SK-N-SH (cell line): ENCODE measurements at regions not wholly inside any gene's neighbourhood (a gene's known extent, or its start where the extent isn't known, plus 50 kb on each side); places are given as distances from the start of the nearest gene placed in this dataset.

ENCODE experiments used
- CTCF ChIA-PET: fragments of 300-600, 350-600 bp; formaldehyde crosslinking; extraction: SDS; loops from one replicate; lab custom pipeline; 2021; lab: Yijun Ruan, JAX
- POLR2A ChIA-PET: fragments of 350-600 bp; sonication (Branson Sonifier 250); formaldehyde crosslinking; extraction: SDS; loops from one replicate; lab custom pipeline; 2020; ENCODE audit warnings: antibody characterized with exemption, inconsistent platforms; lab: Yijun Ruan, JAX
- DNase-seq: peaks from one replicate; pipeline ENCODE4 v3.0.0; 2012
- H2AFZ ChIP-seq: fragments of 200-600 bp; sonication (generic); 2 replicates; pipeline ENCODE4 v1.8.1; 2016; ENCODE audit warnings: antibody characterized with exemption, mild to moderate bottlenecking, low read depth
- H3F3A ChIP-seq: fragments of 200-600 bp; sonication (generic); replicated peaks from 2 replicates; pipeline ENCODE3; 2016; ENCODE audit warnings: antibody characterized with exemption, mild to moderate bottlenecking; ENCODE audit not compliant: insufficient read depth
- H3K27ac ChIP-seq, 2 experiments: fragments of 200-500 bp in 1 of 2; fragments of 200-600 bp in 1 of 2; sonication (Bioruptor generic) in 1 of 2; sonication (generic), shearing (Covaris generic) in 1 of 2; 2 replicates each; pipeline versions ENCODE4 v1.5.1 to v1.6.1; 2014 to 2016; ENCODE audit warnings: low read depth in 2 of 2, inconsistent platforms in 1 of 2, low read length in 1 of 2, mild to moderate bottlenecking in 1 of 2, mixed read lengths in 1 of 2
- H3K27me3 ChIP-seq: fragments of 200-600 bp; sonication (generic), shearing (Covaris generic); 2 replicates; pipeline ENCODE4 v1.6.1; 2016; ENCODE audit warnings: mixed run types; ENCODE audit not compliant: insufficient read depth
- H3K36me3 ChIP-seq, 2 experiments: fragments of 200-500 bp in 1 of 2; fragments of 200-600 bp in 1 of 2; sonication (Bioruptor generic) in 1 of 2; sonication (generic) in 1 of 2; replicated peaks in 1 of 2; 2 replicates each; pipeline versions ENCODE3 to v1.5.1; 2014 to 2016; ENCODE audit warnings: low read length in 1 of 2, mild to moderate bottlenecking in 1 of 2; ENCODE audit not compliant: insufficient read depth in 2 of 2, control insufficient read depth in 1 of 2
- H3K4me1 ChIP-seq, 2 experiments: fragments of 200-500 bp in 1 of 2; fragments of 200-600 bp in 1 of 2; sonication (Bioruptor generic) in 1 of 2; sonication (generic), shearing (Covaris generic) in 1 of 2; 2 replicates each; pipeline versions ENCODE4 v1.5.1 to v1.6.1; 2014 to 2016; ENCODE audit warnings: low read depth in 1 of 2, low read length in 1 of 2, mixed run types in 1 of 2; ENCODE audit not compliant: insufficient read depth in 2 of 2, control insufficient read depth in 1 of 2
- H3K4me2 ChIP-seq: fragments of 200-600 bp; sonication (generic), shearing (Covaris generic); 2 replicates; pipeline ENCODE4 v1.6.1; 2017; ENCODE audit warnings: mixed run types
- H3K4me3 ChIP-seq, 2 experiments: fragments of 200-500 bp in 1 of 2; fragments of 200-600 bp in 1 of 2; sonication (Bioruptor generic) in 1 of 2; sonication (generic), shearing (Covaris generic) in 1 of 2; 2 replicates each; pipeline versions ENCODE4 v1.5.1 to v1.8.1; 2014 to 2016; ENCODE audit warnings: low read depth in 2 of 2, inconsistent platforms in 1 of 2, low read length in 1 of 2, mild to moderate bottlenecking in 1 of 2, mixed read lengths in 1 of 2, moderate library complexity in 1 of 2
- H3K79me2 ChIP-seq: fragments of 200-600 bp; sonication (generic); 2 replicates; pipeline ENCODE4 v1.8.1; 2017; ENCODE audit warnings: mild to moderate bottlenecking; ENCODE audit not compliant: insufficient read depth
- H3K9ac ChIP-seq: fragments of 200-600 bp; sonication (generic); 2 replicates; pipeline ENCODE4 v1.6.1; 2017; ENCODE audit warnings: mixed run types
- H3K9me2 ChIP-seq: fragments of 200-600 bp; sonication (generic); 2 replicates; pipeline ENCODE4 v1.6.1; 2017; ENCODE audit warnings: mixed run types
- H3K9me3 ChIP-seq: fragments of 200-600 bp; sonication (generic); 2 replicates; pipeline ENCODE4 v1.6.1; 2017; ENCODE audit warnings: mixed run types, mild to moderate bottlenecking, moderate library complexity
- H4K20me1 ChIP-seq: fragments of 200-600 bp; sonication (generic); 2 replicates; pipeline ENCODE4 v1.6.1; 2017; ENCODE audit warnings: mild to moderate bottlenecking, mixed run types; ENCODE audit not compliant: insufficient read depth
- ELF1 ChIP-seq: IDR thresholded peaks from 2 replicates; pipeline ENCODE4 v1.4.0; 2012
- EP300 ChIP-seq, 2 experiments: IDR thresholded peaks; 2 replicates each; pipeline versions ENCODE4 v1.4.0 to v1.6.1; 2012; ENCODE audit warnings: borderline replicate concordance in 1 of 2, low read depth in 1 of 2, low read length in 1 of 2
- EZH2phosphoT487 ChIP-seq: fragments of 200-600 bp; sonication (generic); IDR thresholded peaks from 2 replicates; pipeline ENCODE4 v1.6.1; 2017; ENCODE audit warnings: low read depth, mixed run types, mild to moderate bottlenecking, antibody characterized with exemption, moderate library complexity, borderline replicate concordance
- FOSL2 ChIP-seq: IDR thresholded peaks from 2 replicates; pipeline ENCODE4 v1.4.0; 2012; ENCODE audit warnings: low read depth, mild to moderate bottlenecking, moderate library complexity, borderline replicate concordance
- FOXJ3 ChIP-seq: sonication (generic); formaldehyde crosslinking; IDR thresholded peaks from 2 replicates; pipeline ENCODE4 v1.5.1; 2020; ENCODE audit warnings: mild to moderate bottlenecking, missing genetic modification reagents
- GATA2 ChIP-seq: sonication (generic); formaldehyde crosslinking; IDR thresholded peaks from 2 replicates; pipeline ENCODE4 v1.5.0; 2020; ENCODE audit warnings: mild to moderate bottlenecking, missing genetic modification reagents
- IRF3 ChIP-seq: fragments of 150-350 bp; IDR thresholded peaks from 2 replicates; pipeline ENCODE4 v1.6.1; 2016; ENCODE audit warnings: mild to moderate bottlenecking, low read depth, low read length
- JUND ChIP-seq: IDR thresholded peaks from 2 replicates; pipeline ENCODE4 v1.4.0; 2012
- MAX ChIP-seq: IDR thresholded peaks from 2 replicates; pipeline ENCODE4 v1.4.0; 2012; ENCODE audit warnings: low read depth
- MEF2A ChIP-seq: IDR thresholded peaks from 2 replicates; pipeline ENCODE4 v1.4.0; 2012; ENCODE audit warnings: low read depth, borderline replicate concordance
- MXI1 ChIP-seq: IDR thresholded peaks from 2 replicates; pipeline ENCODE4 v1.6.1; 2012; ENCODE audit warnings: mild to moderate bottlenecking, low read depth, low read length, improper control_type of control experiment
- NFIC ChIP-seq: IDR thresholded peaks from 2 replicates; pipeline ENCODE4 v1.4.0; 2012; ENCODE audit warnings: borderline replicate concordance
- PBX3 ChIP-seq: IDR thresholded peaks from 2 replicates; pipeline ENCODE4; 2012
- RCOR1 ChIP-seq: fragments of 150-350 bp; IDR thresholded peaks from 2 replicates; pipeline ENCODE4 v1.6.1; 2017; ENCODE audit warnings: antibody characterized with exemption, low read length
- REST ChIP-seq: IDR thresholded peaks from 2 replicates; pipeline ENCODE4 v1.6.1; 2012; ENCODE audit warnings: mild to moderate bottlenecking, low read depth, low read length, moderate library complexity
- RFX5 ChIP-seq: IDR thresholded peaks from 2 replicates; pipeline ENCODE4 v1.6.1; 2012; ENCODE audit warnings: mild to moderate bottlenecking, improper control_type of control experiment, low read length
- RXRA ChIP-seq: IDR thresholded peaks from 2 replicates; pipeline ENCODE4 v1.4.0; 2012; ENCODE audit warnings: low read depth, mild to moderate bottlenecking, borderline replicate concordance
- SIN3A ChIP-seq: IDR thresholded peaks from 2 replicates; pipeline ENCODE4 v1.6.1; 2012; ENCODE audit warnings: low read depth, mild to moderate bottlenecking, low read length, moderate library complexity, borderline replicate concordance
- SMC3 ChIP-seq: IDR thresholded peaks from 2 replicates; pipeline ENCODE4 v1.6.1; 2012; ENCODE audit warnings: low read depth, low read length, improper control_type of control experiment
- TAF1 ChIP-seq: IDR thresholded peaks from 2 replicates; pipeline ENCODE4 v1.6.1; 2012; ENCODE audit warnings: low read depth, mild to moderate bottlenecking, low read length, moderate library complexity, borderline replicate concordance
- USF1 ChIP-seq: IDR thresholded peaks from 2 replicates; pipeline ENCODE4 v1.4.0; 2012; ENCODE audit warnings: low read depth, borderline replicate concordance
- USF2 ChIP-seq: fragments of 150-350 bp; IDR thresholded peaks from 2 replicates; pipeline ENCODE4 v1.6.1; 2017; ENCODE audit warnings: antibody characterized with exemption, low read length, low read depth, borderline replicate concordance
- YY1 ChIP-seq: IDR thresholded peaks from 2 replicates; pipeline ENCODE4 v1.4.0; 2012; ENCODE audit warnings: low read depth, mild to moderate bottlenecking
- WGBS: methylation state at CpG from one replicate; pipeline ENCODE4 v1.1.6; 2017; ENCODE audit warnings: low lambda C conversion rate; 5-methylcytosine and 5-hydroxymethylcytosine counted together

GRCh38 chr4:128376958-128377357 lies 89.3 kb upstream of the PGRMC2 start:
- Histone ChIP-seq H2AFZ (no peak overlapping the region), H3K9ac (no peak overlapping the region), H3K36me3 (no peaks in the 10 kb centered on the region), H3K9me2 (no peaks in the 10 kb centered on the region), H3K9me3 (no peaks in the 10 kb centered on the region), H3K4me2 (no peak overlapping the region), H3K27me3 (no peaks in the 10 kb centered on the region), H3K4me3 (no peak overlapping the region), H3F3A (no peaks in the 10 kb centered on the region), H3K27ac (no peak overlapping the region), H3K79me2 (no peaks in the 10 kb centered on the region), H3K4me1 (no peaks in the 10 kb centered on the region; a peak in 1 of 4 replicates), H4K20me1 (no peaks in the 10 kb centered on the region)
- 88% methylated on average over 4 of the region's 4 CpGs for WGBS
- ChIA-PET CTCF (no interaction called here), POLR2A (no interaction called here)
- no peak for DNase-seq
- no peak for TF ChIP-seq EZH2phosphoT487
- TF ChIP-seq MXI1, result no peak
- TF ChIP-seq NFIC, result no peak
- TF ChIP-seq SIN3A, result no peak
- TF ChIP-seq SMC3, result no peak
- no peak for TF ChIP-seq FOXJ3
- no peak for TF ChIP-seq USF2
- TF ChIP-seq YY1, result no peak
- TF ChIP-seq RCOR1, result no peak
- TF ChIP-seq REST, result no peak
- no peak for TF ChIP-seq GATA2 (CRISPR knock-in tag)

- ChIA-PET CTCF (no interaction called here), POLR2A (no interaction called here)
- Histone ChIP-seq H3K4me2 (no peak overlapping the region), H3K27me3 (no peaks in the 10 kb centered on the region), H3K79me2 (no peaks in the 10 kb centered on the region), H3K4me1 (no peaks in the 10 kb centered on the region; a peak in 1 of 4 replicates), H3K9ac (no peak overlapping the region), H3K36me3 (no peaks in the 10 kb centered on the region), H3F3A (no peaks in the 10 kb centered on the region), H4K20me1 (no peaks in the 10 kb centered on the region), H3K4me3 (no peak overlapping the region), H2AFZ (no peak overlapping the region), H3K9me3 (no peaks in the 10 kb centered on the region), H3K27ac (no peak overlapping the region), H3K9me2 (no peaks in the 10 kb centered on the region)
- WGBS, result 82% methylated on average over 5 of the region's 5 CpGs
- DNase-seq, result no peak
- no peak for TF ChIP-seq RXRA
- no peak for TF ChIP-seq EP300 (IDR thresholded peaks at IDR 0.05; ENCODE audit: borderline replicate concordance in 1 of 2, low read depth in 1 of 2, low read length in 1 of 2)
- no peak for TF ChIP-seq YY1
- no peak for TF ChIP-seq FOSL2
- no peak for TF ChIP-seq MAX
- no peak for TF ChIP-seq MXI1
- no peak for TF ChIP-seq MEF2A
- no peak for TF ChIP-seq PBX3
- no peak for TF ChIP-seq USF1
- TF ChIP-seq RFX5, result no peak
- TF ChIP-seq TAF1, result no peak
- no peak for TF ChIP-seq ELF1
- no peak for TF ChIP-seq JUND
- TF ChIP-seq IRF3, result no peak
These were observed 88.7 kb upstream of the PGRMC2 start for GRCh38 chr4:128376303-128376702.
